K562 (cell line): ENCODE measurements at regions not wholly inside any gene's neighbourhood (a gene's known extent, or its start where the extent isn't known, plus 50 kb on each side); places are given as distances from the start of the nearest gene placed in this dataset.

Source experiments
- MGA ChIP-seq: fragments of 450-650 bp; IDR thresholded peaks from 2 replicates; pipeline ENCODE4 v1.6.1; 2016; ENCODE audit warnings: mild to moderate bottlenecking, moderate library complexity

GRCh38 chr16:52090080-52090479 lies 456.9 kb downstream of the TOX3 start (continued):
- TF ChIP-seq MGA: no peak
